ENCODE measurements at regions not wholly inside any gene's neighbourhood (a gene's known extent, or its start where the extent isn't known, plus 50 kb on each side); places are given as distances from the start of the nearest gene placed in this dataset.
A peak's percentile ranks its signal among the peaks of the same experiment; 100 is the strongest.

- TF ChIP-seq CTCF (IDR thresholded peaks at IDR 0.05) (peak in 5 of 7 experiments; percentile 11 to 57 (median 45)), POLR2A (IDR thresholded peaks at IDR 0.05) (no peak)
These were observed 950.7 kb upstream of the PHF14 start for GRCh38 chr7:10022957-10023356.
